ENCODE measurements at regions not wholly inside any gene's neighbourhood (a gene's known extent, or its start where the extent isn't known, plus 50 kb on each side); places are given as distances from the start of the nearest gene placed in this dataset.
"Not testable (repeated sequence)": the region's sequence is repeated elsewhere in the genome, so short reads cannot be mapped to it uniquely, and the experiment has no call there.

GRCh38 chr3:152891678-152892077 lies 56.7 kb downstream of the P2RY1 start:
- DNase-seq = no peak

- no peak for DNase-seq
These were observed 57.5 kb downstream of the P2RY1 start for GRCh38 chr3:152892446-152892845.

GRCh38 chr3:152893647-152894046 lies 58.7 kb downstream of the P2RY1 start:
- DNase-seq = no peak

- no peak for DNase-seq
These were observed 64.4 kb downstream of the P2RY1 start for GRCh38 chr3:152899306-152899705.

- DNase-seq = no peak
These were observed 67.3 kb downstream of the P2RY1 start for GRCh38 chr3:152902141-152902669.

- no peak for DNase-seq
These were observed 70.7 kb downstream of the P2RY1 start for GRCh38 chr3:152905631-152906030.

GRCh38 chr3:152909180-152909883 lies 74.4 kb downstream of the P2RY1 start:
- DNase-seq = no peak

GRCh38 chr3:152910211-152910610 lies 75.3 kb downstream of the P2RY1 start:
- DNase-seq = no peak

GRCh38 chr3:152910966-152911365 lies 76.0 kb downstream of the P2RY1 start:
- no peak for DNase-seq

- not testable (repeated sequence) for DNase-seq
These were observed 79.8 kb downstream of the P2RY1 start for GRCh38 chr3:152914743-152915142.

- no peak for DNase-seq
These were observed 80.8 kb downstream of the P2RY1 start for GRCh38 chr3:152915695-152916094.

GRCh38 chr3:152916753-152917279 lies 81.9 kb downstream of the P2RY1 start:
- no peak for DNase-seq

- DNase-seq = no peak
These were observed 86.4 kb downstream of the P2RY1 start for GRCh38 chr3:152921351-152921750.

- DNase-seq = no peak
These were observed 87.6 kb downstream of the P2RY1 start for GRCh38 chr3:152922554-152922953.

- no peak for DNase-seq
These were observed 92.2 kb downstream of the P2RY1 start for GRCh38 chr3:152927131-152927530.

GRCh38 chr3:152930516-152930915 lies 95.6 kb downstream of the P2RY1 start:
- no peak for DNase-seq

- DNase-seq = no peak
These were observed 102.3 kb downstream of the P2RY1 start for GRCh38 chr3:152937234-152937633.

- no peak for DNase-seq
These were observed 104.2 kb downstream of the P2RY1 start for GRCh38 chr3:152938974-152939636.

GRCh38 chr3:152941859-152942258 lies 106.9 kb downstream of the P2RY1 start:
- no peak for DNase-seq

GRCh38 chr3:152942366-152942765 lies 107.4 kb downstream of the P2RY1 start:
- no peak for DNase-seq

GRCh38 chr3:152943645-152944044 lies 108.7 kb downstream of the P2RY1 start:
- no peak for DNase-seq

GRCh38 chr3:152944671-152945070 lies 109.7 kb downstream of the P2RY1 start:
- DNase-seq = no peak

GRCh38 chr3:152945556-152945955 lies 110.6 kb downstream of the P2RY1 start:
- DNase-seq = no peak

GRCh38 chr3:152957491-152957890 lies 122.6 kb downstream of the P2RY1 start:
- DNase-seq = no peak
